ENCODE measurements at regions not wholly inside any gene's neighbourhood (a gene's known extent, or its start where the extent isn't known, plus 50 kb on each side); places are given as distances from the start of the nearest gene placed in this dataset.
A peak's percentile ranks its signal among the peaks of the same experiment; 100 is the strongest.

DNA sequence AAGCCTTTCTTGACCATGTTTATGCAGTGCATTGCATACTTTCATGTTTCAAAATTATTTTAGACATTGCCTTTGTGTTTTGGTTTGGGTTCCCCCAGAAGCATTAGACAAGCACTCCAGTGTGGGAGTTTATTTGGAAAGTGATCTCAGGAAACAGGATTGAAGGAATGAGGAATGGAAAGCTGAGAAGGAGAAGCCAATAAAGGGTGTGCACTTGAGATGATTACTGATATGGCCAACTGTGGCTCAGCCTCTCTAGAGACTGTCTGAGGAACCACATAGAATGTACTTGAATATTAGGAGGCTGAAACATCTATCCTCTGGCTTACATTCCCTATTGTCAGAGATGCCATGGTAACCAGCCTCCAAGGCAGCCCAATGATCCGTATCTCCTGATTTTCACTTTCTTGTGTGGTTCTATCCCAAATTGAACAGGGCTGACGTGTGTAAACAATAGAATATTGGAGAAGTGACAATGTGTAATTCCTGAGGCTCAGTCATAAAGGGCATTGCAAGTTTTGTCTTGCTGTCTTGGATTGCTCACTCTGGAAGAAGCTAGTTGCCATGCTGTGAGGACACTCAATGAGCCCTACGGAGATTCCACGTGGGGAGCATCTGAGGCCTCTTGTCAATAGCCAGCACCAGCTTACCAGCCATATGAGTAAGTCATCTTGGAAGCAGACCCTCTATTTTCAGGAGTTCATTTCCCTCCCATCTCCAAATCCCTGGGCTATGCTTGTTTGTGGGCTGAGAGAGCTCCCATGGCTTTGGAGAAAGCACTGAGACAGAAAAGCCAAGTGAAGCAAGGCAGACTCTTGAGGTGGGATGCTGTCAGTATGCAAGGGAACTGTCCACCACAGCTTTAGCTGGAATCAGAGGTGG, 84.7 kb downstream of the SCN11A start:
- Histone ChIP-seq H3K9me3 (ENCODE audit: insufficient read depth, low read length) (no peaks in the 10 kb centered on the region), H3K9ac (ENCODE audit: insufficient read length, low read depth) (no peak overlapping the region), H3K4me1 (ENCODE audit: insufficient read depth, insufficient read length) (peaks cover 6% of the 10 kb centered on the region), H3K36me3 (ENCODE audit: insufficient read depth, insufficient read length, low read length) (no peaks in the 10 kb centered on the region), H3K27me3 (ENCODE audit: insufficient read depth, insufficient read length) (no peaks in the 10 kb centered on the region), H3K4me3 (ENCODE audit: insufficient read length, low read depth) (no peak overlapping the region)
- no peak for DNase-seq (ENCODE audit: low read depth, low spot score)
- TF ChIP-seq SUZ12 (IDR thresholded peaks at IDR 0.05; ENCODE audit: extremely low read depth, insufficient read depth, insufficient read length) (no peak), YY1 (IDR thresholded peaks at IDR 0.05; ENCODE audit: insufficient read depth, insufficient read length) (no peak), ZNF274 (IDR thresholded peaks at IDR 0.05; ENCODE audit: low read depth, low read length) (no peak)

DNA sequence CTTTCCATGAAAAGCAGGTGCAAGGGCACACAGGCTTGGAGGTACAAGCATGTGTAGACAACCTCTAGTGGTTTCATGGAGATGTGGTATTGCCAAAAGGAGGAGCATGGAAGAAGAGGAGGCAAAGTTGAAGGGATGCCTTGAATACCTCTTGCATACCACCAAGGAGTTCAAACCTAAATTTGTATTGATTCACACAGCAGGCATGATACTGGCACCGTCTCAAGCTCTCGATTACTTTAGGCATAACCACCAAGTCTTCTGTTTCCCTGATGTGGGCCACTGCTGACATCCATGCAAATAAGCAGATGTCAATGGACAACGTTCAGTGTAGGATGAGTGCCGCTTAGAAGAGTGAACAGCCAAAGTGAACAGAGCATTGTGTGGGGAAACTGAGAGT, 87.1 kb downstream of the SCN11A start:
- no peaks in the 10 kb centered on the region for H3K27me3 ChIP-seq (ENCODE audit: insufficient read depth, insufficient read length)
- no peaks in the 10 kb centered on the region for H3K9me3 ChIP-seq (ENCODE audit: insufficient read depth, low read length)
- H3K9ac ChIP-seq (ENCODE audit: insufficient read length, low read depth) = no peak overlapping the region
- no peak overlapping the region for H3K4me3 ChIP-seq (ENCODE audit: insufficient read length, low read depth)
- no peak for DNase-seq (ENCODE audit: low read depth, low spot score)
- peaks cover 2% of the 10 kb centered on the region for H3K4me1 ChIP-seq (ENCODE audit: insufficient read depth, insufficient read length)
- TF ChIP-seq YY1 (IDR thresholded peaks at IDR 0.05; ENCODE audit: insufficient read depth, insufficient read length) (no peak), ZNF274 (IDR thresholded peaks at IDR 0.05; ENCODE audit: low read depth, low read length) (no peak), SUZ12 (IDR thresholded peaks at IDR 0.05; ENCODE audit: extremely low read depth, insufficient read depth, insufficient read length) (no peak)
- H3K36me3 ChIP-seq (ENCODE audit: insufficient read depth, insufficient read length, low read length) = no peaks in the 10 kb centered on the region

DNA sequence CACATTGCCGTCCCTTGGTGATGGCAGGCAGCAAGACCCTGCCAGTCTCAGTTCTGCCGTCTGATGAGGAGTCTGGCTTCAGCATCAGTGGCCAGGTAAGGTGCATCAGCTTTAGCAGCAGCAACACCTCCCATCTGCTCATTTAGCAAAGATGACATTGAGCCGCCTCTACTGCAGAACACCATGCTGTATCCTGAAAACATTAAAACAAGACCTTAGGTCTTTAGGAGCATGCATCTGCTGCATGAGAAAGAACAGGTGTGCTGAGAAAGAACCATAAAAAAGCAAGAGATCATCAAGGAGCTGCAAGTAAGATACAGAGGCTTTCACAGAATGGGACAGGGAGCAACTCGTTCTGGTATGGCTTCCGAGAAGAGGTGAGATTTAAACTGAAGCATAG, 87.5 kb downstream of the SCN11A start:
- H3K27me3 ChIP-seq (ENCODE audit: insufficient read depth, insufficient read length) = no peaks in the 10 kb centered on the region

DNA sequence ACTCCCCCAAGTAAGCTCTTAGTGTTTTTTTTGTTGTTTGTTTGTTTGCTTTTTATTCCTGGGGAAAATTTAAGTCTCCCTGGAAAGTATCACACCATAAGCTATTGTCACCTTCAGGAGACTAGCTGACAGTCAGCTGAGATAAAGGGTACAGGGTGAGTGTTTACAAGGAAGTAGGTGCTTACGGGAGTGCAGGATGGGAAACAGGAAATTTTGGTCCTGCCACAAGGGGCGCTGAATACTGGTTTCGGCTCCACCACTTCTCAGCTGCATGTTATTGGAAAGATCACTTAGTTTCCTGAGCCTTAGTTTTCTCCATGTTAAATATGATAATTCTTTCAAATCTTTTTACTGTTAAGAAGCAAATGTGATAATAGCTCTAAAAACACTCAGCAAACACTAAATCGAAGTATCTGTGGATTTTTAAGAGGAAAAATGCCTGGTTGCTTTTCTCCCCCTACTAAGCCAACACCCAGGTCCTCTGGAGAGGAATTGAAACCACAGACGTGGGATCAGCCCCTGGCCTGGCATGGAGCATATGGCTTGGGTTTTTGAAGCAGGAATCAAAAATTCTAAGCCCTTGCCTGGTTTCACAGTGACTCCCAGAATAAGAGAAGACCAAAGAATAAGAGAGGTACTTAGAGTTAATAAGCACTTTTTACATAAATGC, 90.7 kb downstream of the SCN11A start:
- no peaks in the 10 kb centered on the region for H3K4me1 ChIP-seq (ENCODE audit: insufficient read depth, insufficient read length)
- no peak overlapping the region for H3K9ac ChIP-seq (ENCODE audit: insufficient read length, low read depth)
- peak; percentile 59 for DNase-seq (ENCODE audit: low read depth, low spot score)
- no peak overlapping the region for H3K4me3 ChIP-seq (ENCODE audit: insufficient read length, low read depth)
- no peaks in the 10 kb centered on the region for H3K36me3 ChIP-seq (ENCODE audit: insufficient read depth, insufficient read length, low read length)
- no peaks in the 10 kb centered on the region for H3K27me3 ChIP-seq (ENCODE audit: insufficient read depth, insufficient read length)
- no peaks in the 10 kb centered on the region for H3K9me3 ChIP-seq (ENCODE audit: insufficient read depth, low read length)
- no peak for TF ChIP-seq SUZ12 (IDR thresholded peaks at IDR 0.05; ENCODE audit: extremely low read depth, insufficient read depth, insufficient read length)
- TF ChIP-seq ZNF274 (IDR thresholded peaks at IDR 0.05; ENCODE audit: low read depth, low read length) = no peak
- no peak for TF ChIP-seq YY1 (IDR thresholded peaks at IDR 0.05; ENCODE audit: insufficient read depth, insufficient read length)

More for the DNA sequence above, 87.5 kb downstream of the SCN11A start:
- Histone ChIP-seq H3K9me3 (ENCODE audit: insufficient read depth, low read length) (no peaks in the 10 kb centered on the region), H3K4me3 (ENCODE audit: insufficient read length, low read depth) (no peak overlapping the region), H3K9ac (ENCODE audit: insufficient read length, low read depth) (no peak overlapping the region), H3K36me3 (ENCODE audit: insufficient read depth, insufficient read length, low read length) (no peaks in the 10 kb centered on the region), H3K4me1 (ENCODE audit: insufficient read depth, insufficient read length) (no peaks in the 10 kb centered on the region)
- no peak for DNase-seq (ENCODE audit: low read depth, low spot score)
- TF ChIP-seq YY1 (IDR thresholded peaks at IDR 0.05; ENCODE audit: insufficient read depth, insufficient read length) = no peak
- no peak for TF ChIP-seq ZNF274 (IDR thresholded peaks at IDR 0.05; ENCODE audit: low read depth, low read length)

DNA sequence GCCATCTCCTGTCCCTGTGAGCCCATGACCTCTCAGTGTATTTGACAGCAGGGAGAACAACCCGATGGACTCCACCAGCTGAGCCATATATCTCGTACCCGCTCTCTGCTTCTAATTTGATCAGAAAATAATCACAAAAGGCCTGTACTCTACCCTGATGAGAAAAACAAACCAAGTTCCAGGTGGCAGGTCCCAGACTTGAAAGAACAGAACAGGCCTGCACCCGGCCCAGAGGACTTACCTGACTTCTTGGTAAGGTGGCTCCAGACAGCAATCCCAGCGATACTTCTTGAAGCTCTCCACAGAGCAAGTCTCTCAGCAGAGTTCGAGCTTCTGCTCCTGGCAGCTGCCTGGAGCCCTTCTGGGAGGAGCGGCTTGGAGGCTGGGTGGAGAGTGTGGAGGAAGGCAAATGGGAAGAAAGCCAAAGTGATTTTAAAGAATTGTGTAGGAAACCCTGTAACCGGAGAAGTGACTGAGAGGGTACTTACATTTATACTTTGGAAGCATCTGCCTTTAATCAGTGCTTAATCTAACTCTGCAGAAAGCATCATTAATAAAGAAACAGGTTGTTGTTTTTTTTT, 91.6 kb downstream of the SCN11A start:
- no peak overlapping the region for H3K9ac ChIP-seq (ENCODE audit: insufficient read length, low read depth)
- TF ChIP-seq SUZ12 (IDR thresholded peaks at IDR 0.05; ENCODE audit: extremely low read depth, insufficient read depth, insufficient read length) = no peak
- TF ChIP-seq YY1 (IDR thresholded peaks at IDR 0.05; ENCODE audit: insufficient read depth, insufficient read length) = no peak
- no peak for TF ChIP-seq ZNF274 (IDR thresholded peaks at IDR 0.05; ENCODE audit: low read depth, low read length)
- H3K4me1 ChIP-seq (ENCODE audit: insufficient read depth, insufficient read length) = no peaks in the 10 kb centered on the region
- no peaks in the 10 kb centered on the region for H3K27me3 ChIP-seq (ENCODE audit: insufficient read depth, insufficient read length)
- DNase-seq (ENCODE audit: low read depth, low spot score) = no peak
- H3K9me3 ChIP-seq (ENCODE audit: insufficient read depth, low read length) = no peaks in the 10 kb centered on the region
- H3K4me3 ChIP-seq (ENCODE audit: insufficient read length, low read depth) = no peak overlapping the region
- H3K36me3 ChIP-seq (ENCODE audit: insufficient read depth, insufficient read length, low read length) = no peaks in the 10 kb centered on the region

DNA sequence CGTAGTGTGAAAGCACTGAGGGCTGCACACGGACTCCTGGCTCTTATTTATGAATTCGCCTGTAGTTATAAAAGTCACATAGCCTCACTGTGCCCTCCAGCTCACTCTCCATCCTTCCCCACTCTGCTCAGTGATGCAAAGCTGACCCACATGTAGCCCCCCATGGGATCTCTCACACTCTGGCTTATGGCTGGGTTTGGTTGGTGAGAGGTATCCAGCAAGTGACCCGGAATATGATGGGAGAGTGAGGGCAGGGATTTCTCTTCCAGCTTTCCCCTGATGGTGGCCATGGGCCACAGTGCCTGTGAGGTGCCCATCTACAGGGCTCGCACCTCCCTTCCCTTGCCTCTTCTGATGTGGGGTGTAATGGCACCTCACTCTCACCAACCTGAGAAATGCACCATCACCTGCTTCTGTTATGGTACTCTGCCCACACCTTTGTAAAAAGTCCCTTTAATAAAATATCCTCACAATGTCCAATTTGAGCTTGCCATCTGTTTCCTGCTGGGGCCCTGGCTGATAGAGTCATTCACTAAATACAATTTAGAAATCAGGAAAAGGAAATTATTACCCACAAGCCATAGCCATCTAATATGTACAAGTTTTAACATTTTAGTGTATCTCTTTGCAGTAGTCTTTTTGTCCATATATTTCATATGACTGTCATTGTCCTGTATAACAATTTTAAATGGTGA, 93.6 kb downstream of the SCN11A start:
- no peak for TF ChIP-seq ZNF274 (IDR thresholded peaks at IDR 0.05; ENCODE audit: low read depth, low read length)
- no peak for TF ChIP-seq YY1 (IDR thresholded peaks at IDR 0.05; ENCODE audit: insufficient read depth, insufficient read length)
- TF ChIP-seq SUZ12 (IDR thresholded peaks at IDR 0.05; ENCODE audit: extremely low read depth, insufficient read depth, insufficient read length) = no peak
- no peak for DNase-seq (ENCODE audit: low read depth, low spot score)
- no peaks in the 10 kb centered on the region for H3K9me3 ChIP-seq (ENCODE audit: insufficient read depth, low read length)
- no peak overlapping the region for H3K4me3 ChIP-seq (ENCODE audit: insufficient read length, low read depth)
- no peaks in the 10 kb centered on the region for H3K27me3 ChIP-seq (ENCODE audit: insufficient read depth, insufficient read length)
- no peaks in the 10 kb centered on the region for H3K36me3 ChIP-seq (ENCODE audit: insufficient read depth, insufficient read length, low read length)
- H3K9ac ChIP-seq (ENCODE audit: insufficient read length, low read depth) = no peak overlapping the region
- H3K4me1 ChIP-seq (ENCODE audit: insufficient read depth, insufficient read length) = no peaks in the 10 kb centered on the region
